Coronary artery (tissue), 2 donors: ENCODE measurements at regions not wholly inside any gene's neighbourhood (a gene's known extent, or its start where the extent isn't known, plus 50 kb on each side); places are given as distances from the start of the nearest gene placed in this dataset.

Source experiments
- DNase-seq: peaks from one replicate; pipeline ENCODE4 v3.0.0-alpha.2; 2017; ENCODE audit warnings: low spot score
- H3K27ac ChIP-seq, 2 donors: fragments of 200-600 bp; sonication (generic); one replicate each; pipeline ENCODE4 v1.5.1; 2016 to 2019
- H3K4me3 ChIP-seq: fragments of 200-600 bp; sonication (generic); 2 replicates; pipeline ENCODE4 v1.5.1; 2016; ENCODE audit warnings: mild to moderate bottlenecking, moderate library complexity
- CTCF ChIP-seq: fragments of 200-600 bp; sonication (generic); IDR thresholded peaks from one replicate; pipeline ENCODE4 v1.5.1; 2019; ENCODE audit warnings: antibody characterized with exemption

- no peak for DNase-seq
- no peak for TF ChIP-seq CTCF
- Histone ChIP-seq H3K27ac (no peak overlapping the region), H3K4me3 (no peak overlapping the region)
Observed at GRCh38 chr2:144859716-144860115, 339.8 kb upstream of the ZEB2 start.

DNA sequence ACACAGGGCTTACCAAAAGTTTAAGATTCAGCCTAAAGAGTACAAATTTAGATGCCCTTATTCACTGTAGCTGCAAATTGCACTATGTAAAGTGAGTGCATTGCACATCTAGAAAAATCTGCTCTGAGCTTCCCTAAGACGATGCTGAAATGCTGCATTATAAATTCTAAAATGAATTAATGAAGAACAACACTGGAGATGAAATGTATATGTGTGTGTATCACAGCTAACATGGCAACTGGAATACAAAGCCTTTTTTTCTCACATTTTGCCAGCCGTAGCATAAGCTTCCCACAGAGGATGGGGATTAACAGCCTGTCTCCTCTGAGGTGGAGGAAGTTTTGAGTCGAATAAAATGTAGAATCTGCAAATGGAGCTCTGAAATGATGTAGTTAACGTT is 338.3 kb upstream of the ZEB2 start:
- DNase-seq, result no peak
- Histone ChIP-seq H3K4me3 (no peak overlapping the region), H3K27ac (no peak overlapping the region)

GRCh38 chr2:144854596-144854995 is 334.7 kb upstream of the ZEB2 start:
- DNase-seq, result no peak
- Histone ChIP-seq H3K27ac (no peak overlapping the region), H3K4me3 (no peak overlapping the region)
- no peak for TF ChIP-seq CTCF

More for the DNA sequence above, 338.3 kb upstream of the ZEB2 start:
- TF ChIP-seq CTCF, result no peak

- H3K4me3 ChIP-seq, result no peak overlapping the region
- no peak for TF ChIP-seq CTCF
- H3K27ac ChIP-seq, result no peak overlapping the region
- no peak for DNase-seq
Observed at GRCh38 chr2:144849612-144850011, 329.7 kb upstream of the ZEB2 start.

GRCh38 chr2:144848423-144848822 is 328.5 kb upstream of the ZEB2 start:
- no peak for DNase-seq
- H3K4me3 ChIP-seq, result no peak overlapping the region
- TF ChIP-seq CTCF, result no peak
- no peak overlapping the region for H3K27ac ChIP-seq

DNA sequence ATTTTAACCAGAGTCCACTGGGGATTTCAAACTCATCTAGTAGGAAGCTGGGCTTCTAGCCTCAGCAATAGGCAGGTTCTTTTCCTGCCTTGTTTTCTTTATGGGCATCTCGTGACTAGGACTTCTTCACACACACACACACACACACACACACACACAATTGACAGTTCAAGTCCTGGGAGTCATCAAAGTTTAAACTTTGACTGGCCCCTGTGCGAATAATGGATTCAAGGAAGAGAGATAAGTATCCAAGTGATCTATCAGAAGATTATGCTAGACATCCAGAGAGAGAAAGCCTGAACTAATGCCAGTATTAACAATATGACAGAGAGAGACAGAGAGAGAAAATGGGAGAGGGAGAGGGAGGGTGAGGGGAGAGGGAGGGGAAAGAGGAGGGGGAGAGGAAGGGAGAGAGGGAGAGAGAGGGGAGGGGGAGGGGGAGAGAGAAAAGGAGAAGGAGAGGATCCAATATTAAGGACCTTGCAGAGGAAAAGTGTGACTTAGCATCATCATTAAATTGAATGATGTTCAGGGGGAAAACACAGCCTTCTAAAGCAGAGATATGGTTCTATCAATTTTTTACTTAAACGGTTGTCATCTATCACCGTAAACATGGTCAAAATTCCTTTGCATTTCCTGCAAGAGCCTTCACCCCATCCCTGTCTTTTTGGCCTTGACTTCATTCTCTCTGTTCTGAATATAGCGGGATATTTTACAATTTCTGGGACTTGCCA is 327.6 kb upstream of the ZEB2 start:
- no peak for DNase-seq
- Histone ChIP-seq H3K4me3 (no peak overlapping the region), H3K27ac (no peak overlapping the region)
- TF ChIP-seq CTCF, result no peak

DNA sequence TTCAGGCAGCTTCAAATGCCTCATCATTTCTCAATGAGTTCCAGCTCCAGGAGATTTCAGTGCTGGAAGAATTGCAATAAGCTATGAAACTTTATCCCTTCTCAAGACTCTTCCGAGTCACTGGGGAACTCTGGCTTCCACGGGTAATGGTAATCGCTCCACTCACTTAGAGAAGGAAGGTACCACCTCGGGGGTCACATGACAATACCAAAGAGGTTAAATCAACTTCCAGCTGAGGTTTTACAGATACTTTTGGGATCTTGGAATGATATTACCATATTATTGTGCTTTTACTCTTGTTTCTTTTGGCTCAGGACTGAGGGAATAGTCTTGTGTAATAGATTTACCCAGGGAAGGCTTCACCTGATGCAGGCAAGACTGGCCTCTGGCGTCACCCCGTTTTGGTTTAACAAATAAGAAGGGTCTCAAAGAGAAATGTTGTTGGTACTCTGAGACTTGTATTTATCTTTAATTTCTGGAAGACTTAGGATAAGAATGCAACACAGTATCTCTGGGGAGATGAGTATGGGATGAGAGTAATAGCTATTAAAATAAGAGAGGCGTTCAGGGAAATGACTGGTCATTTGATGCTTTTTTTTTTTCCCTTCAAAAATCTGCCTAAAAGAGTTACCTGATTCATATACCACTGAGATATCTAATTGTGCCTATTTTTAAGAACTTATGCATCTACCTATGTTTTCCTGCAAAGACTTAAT is 316.9 kb upstream of the ZEB2 start:
- TF ChIP-seq CTCF, result no peak
- H3K27ac ChIP-seq, result no peak overlapping the region
- H3K4me3 ChIP-seq, result no peak overlapping the region
- DNase-seq, result no peak
